Fibroblast of the conjunctiva (primary cell): ENCODE measurements at regions not wholly inside any gene's neighbourhood (a gene's known extent, or its start where the extent isn't known, plus 50 kb on each side); places are given as distances from the start of the nearest gene placed in this dataset.
"Not testable (repeated sequence)": the region's sequence is repeated elsewhere in the genome, so short reads cannot be mapped to it uniquely, and the experiment has no call there.

ENCODE experiments used
- DNase-seq: peaks from one replicate; pipeline ENCODE4 v3.0.0-alpha.2; 2010; ENCODE audit warnings: low read depth

- no peak for DNase-seq
Measured at GRCh38 chr4:170170861-170171260, 81.1 kb upstream of the AADAT start.

GRCh38 chr4:170169699-170170098 lies 79.9 kb upstream of the AADAT start:
- no peak for DNase-seq

- no peak for DNase-seq
Measured at GRCh38 chr4:170167678-170168077, 77.9 kb upstream of the AADAT start.

GRCh38 chr4:170166193-170166592 lies 76.4 kb upstream of the AADAT start:
- DNase-seq, result not testable (repeated sequence)

GRCh38 chr4:170162416-170162815 lies 72.7 kb upstream of the AADAT start:
- DNase-seq, result no peak

- DNase-seq, result no peak
Measured at GRCh38 chr4:170157670-170158069, 67.9 kb upstream of the AADAT start.

- DNase-seq, result no peak
Measured at GRCh38 chr4:170145120-170145519, 55.4 kb upstream of the AADAT start.

- peak; percentile 9 for DNase-seq
Measured at GRCh38 chr4:170139764-170140163, 50.0 kb upstream of the AADAT start.
